ENCODE measurements at regions not wholly inside any gene's neighbourhood (a gene's known extent, or its start where the extent isn't known, plus 50 kb on each side); places are given as distances from the start of the nearest gene placed in this dataset.

- Mint-ChIP-seq H3K36me3 (ENCODE audit: low read depth) (no peaks in the 10 kb centered on the region), H3K9me3 (no peaks in the 10 kb centered on the region), H3K4me1 (no peaks in the 10 kb centered on the region), H3K27ac (no peak overlapping the region), H3K27me3 (peaks cover 3% of the 10 kb centered on the region), H3K4me3 (no peak overlapping the region)
- POLR2A ChIA-PET, result no interaction called here
- DNase-seq, result no peak
- CTCF ChIA-PET, result interaction anchor here (0.5 kb wide), 1 partner anchor 1284 kb away, joined by 5 read pairs; no protein-coding TSS in a partner anchor
Measured at GRCh38 chr19:31424861-31425620, 75.8 kb upstream of the TSHZ3 start.

DNA sequence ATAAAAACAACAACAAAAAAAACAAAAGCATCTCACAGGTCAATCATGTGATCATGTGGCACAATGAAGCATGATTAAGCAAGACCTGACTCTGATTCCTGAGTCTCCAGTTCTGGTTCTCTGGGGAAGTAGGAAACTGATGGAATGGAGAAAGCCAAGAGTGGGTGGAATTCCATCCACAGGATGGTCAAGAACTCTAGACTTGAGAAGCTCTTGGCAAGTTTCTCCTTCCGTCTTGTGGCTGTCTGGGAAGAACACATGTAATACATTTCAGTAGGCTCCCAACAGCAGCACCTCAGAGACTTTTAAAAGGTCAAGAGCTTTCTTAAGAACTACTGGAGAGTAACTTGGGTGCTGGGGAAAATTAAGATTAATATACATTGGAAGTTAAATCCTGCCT lies 78.6 kb upstream of the TSHZ3 start:
- no peak overlapping the region for H3K4me3 Mint-ChIP-seq
- no peaks in the 10 kb centered on the region for H3K9me3 Mint-ChIP-seq
- CTCF ChIA-PET, result no interaction called here
- POLR2A ChIA-PET, result no interaction called here
- H3K27ac Mint-ChIP-seq, result no peak overlapping the region
- H3K36me3 Mint-ChIP-seq (ENCODE audit: low read depth), result no peaks in the 10 kb centered on the region
- DNase-seq, result no peak
- H3K27me3 Mint-ChIP-seq, result no peaks in the 10 kb centered on the region
- no peaks in the 10 kb centered on the region for H3K4me1 Mint-ChIP-seq

DNA sequence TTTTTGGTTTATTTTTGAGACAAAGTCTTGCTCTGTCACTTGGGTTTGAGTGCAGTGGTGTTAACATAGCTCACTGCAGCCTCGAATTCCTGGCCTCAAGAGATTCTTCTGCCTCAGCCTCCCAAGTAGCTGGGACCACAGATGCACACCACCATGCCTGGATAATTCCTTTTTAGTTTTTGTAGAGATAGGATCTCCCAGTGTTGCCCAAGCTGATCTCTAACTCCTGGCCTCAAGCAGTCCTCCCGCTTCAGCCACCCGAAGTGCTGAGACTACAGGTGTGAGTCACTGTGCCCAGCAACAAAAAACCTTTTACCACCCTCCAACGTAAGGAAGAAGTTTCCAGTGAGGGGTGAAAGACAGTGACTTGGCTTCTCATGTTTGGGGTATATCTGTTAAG lies 81.1 kb upstream of the TSHZ3 start:
- no peaks in the 10 kb centered on the region for H3K36me3 Mint-ChIP-seq (ENCODE audit: low read depth)
- peaks cover 5% of the 10 kb centered on the region for H3K9me3 Mint-ChIP-seq
- ChIA-PET POLR2A (no interaction called here), CTCF (no interaction called here)
- no peak for DNase-seq
- H3K27ac Mint-ChIP-seq, result no peak overlapping the region
- H3K27me3 Mint-ChIP-seq, result no peaks in the 10 kb centered on the region
- no peak overlapping the region for H3K4me3 Mint-ChIP-seq
- no peaks in the 10 kb centered on the region for H3K4me1 Mint-ChIP-seq

GRCh38 chr19:31432201-31432810 lies 83.1 kb upstream of the TSHZ3 start:
- no peaks in the 10 kb centered on the region for H3K36me3 Mint-ChIP-seq (ENCODE audit: low read depth)
- DNase-seq, result no peak
- CTCF ChIA-PET, result interaction anchor here (0.6 kb wide), 1 partner anchor 39 kb away, joined by 3 read pairs; no protein-coding TSS in a partner anchor
- no peak overlapping the region for H3K4me3 Mint-ChIP-seq
- H3K27ac Mint-ChIP-seq, result no peak overlapping the region
- peaks cover 9% of the 10 kb centered on the region for H3K9me3 Mint-ChIP-seq
- H3K4me1 Mint-ChIP-seq, result no peaks in the 10 kb centered on the region
- POLR2A ChIA-PET, result no interaction called here
- no peaks in the 10 kb centered on the region for H3K27me3 Mint-ChIP-seq

DNA sequence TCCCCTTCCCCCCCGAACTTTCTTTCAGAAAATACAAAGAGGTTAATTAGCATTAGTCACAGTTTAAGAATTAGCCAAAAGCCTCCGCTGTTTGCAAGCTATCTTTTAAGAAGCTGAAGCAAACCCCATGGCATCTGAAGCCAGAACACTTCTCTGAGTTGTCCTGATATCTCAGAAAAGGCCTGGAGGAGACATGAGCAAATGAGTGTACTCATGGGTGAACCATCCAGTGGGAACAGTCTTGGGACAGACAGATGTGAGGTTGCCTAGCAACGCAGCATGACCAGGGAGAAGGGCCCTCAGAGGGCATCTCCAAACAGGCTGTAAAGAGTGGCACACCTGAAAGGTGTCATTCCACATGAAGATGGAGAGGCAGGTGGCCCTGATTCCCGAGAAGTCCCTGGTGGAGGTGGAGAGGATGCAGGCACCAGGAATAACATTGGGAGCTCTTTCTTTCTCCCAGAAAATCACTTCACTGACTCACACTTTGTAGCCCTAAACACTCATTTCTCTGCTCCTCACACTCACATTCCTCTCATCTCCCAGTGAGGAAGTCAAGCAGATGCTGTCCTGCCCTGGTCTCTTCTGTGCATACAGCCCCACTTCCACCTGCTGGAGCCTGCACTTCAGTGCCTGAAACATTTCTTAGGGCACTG lies 87.0 kb upstream of the TSHZ3 start:
- H3K36me3 Mint-ChIP-seq (ENCODE audit: low read depth), result no peaks in the 10 kb centered on the region

GRCh38 chr19:31438401-31439269 lies 89.4 kb upstream of the TSHZ3 start:
- no peak overlapping the region for H3K4me3 Mint-ChIP-seq
- peaks cover 9% of the 10 kb centered on the region for H3K9me3 Mint-ChIP-seq

More for the DNA sequence above, 87.0 kb upstream of the TSHZ3 start:
- ChIA-PET CTCF (no interaction called here), POLR2A (no interaction called here)
- no peak overlapping the region for H3K27ac Mint-ChIP-seq
- no peak for DNase-seq
- no peaks in the 10 kb centered on the region for H3K4me1 Mint-ChIP-seq
- H3K27me3 Mint-ChIP-seq, result no peaks in the 10 kb centered on the region
- no peak overlapping the region for H3K4me3 Mint-ChIP-seq
- peaks cover 9% of the 10 kb centered on the region for H3K9me3 Mint-ChIP-seq

DNA sequence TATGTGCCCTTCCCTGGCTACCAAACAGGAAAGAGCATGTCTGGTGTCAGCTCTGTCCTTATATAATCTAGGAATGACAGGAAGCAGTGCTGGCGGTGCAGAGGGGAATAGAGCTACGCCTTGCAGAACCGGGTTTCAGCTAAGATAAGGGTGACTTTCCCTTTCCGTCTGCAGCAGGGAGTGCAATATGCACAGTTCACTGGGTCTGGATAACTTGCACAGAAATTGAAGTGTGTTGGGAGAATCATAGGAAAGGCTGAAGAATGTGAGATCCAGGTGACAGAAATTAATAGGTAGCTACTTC lies 90.0 kb upstream of the TSHZ3 start:
- H3K9me3 Mint-ChIP-seq, result peaks cover 9% of the 10 kb centered on the region
- no peaks in the 10 kb centered on the region for H3K36me3 Mint-ChIP-seq (ENCODE audit: low read depth)
- ChIA-PET CTCF (no interaction called here), POLR2A (no interaction called here)
- no peak overlapping the region for H3K4me3 Mint-ChIP-seq
- no peak for DNase-seq
- H3K4me1 Mint-ChIP-seq, result no peaks in the 10 kb centered on the region
- no peaks in the 10 kb centered on the region for H3K27me3 Mint-ChIP-seq
- H3K27ac Mint-ChIP-seq, result no peak overlapping the region

More at GRCh38 chr19:31438401-31439269, 89.4 kb upstream of the TSHZ3 start:
- H3K36me3 Mint-ChIP-seq (ENCODE audit: low read depth), result no peaks in the 10 kb centered on the region
- no peak overlapping the region for H3K27ac Mint-ChIP-seq
- H3K27me3 Mint-ChIP-seq, result no peaks in the 10 kb centered on the region
- H3K4me1 Mint-ChIP-seq, result no peaks in the 10 kb centered on the region
- POLR2A ChIA-PET, result no interaction called here
- no peak for DNase-seq
- CTCF ChIA-PET, result no interaction called here

DNA sequence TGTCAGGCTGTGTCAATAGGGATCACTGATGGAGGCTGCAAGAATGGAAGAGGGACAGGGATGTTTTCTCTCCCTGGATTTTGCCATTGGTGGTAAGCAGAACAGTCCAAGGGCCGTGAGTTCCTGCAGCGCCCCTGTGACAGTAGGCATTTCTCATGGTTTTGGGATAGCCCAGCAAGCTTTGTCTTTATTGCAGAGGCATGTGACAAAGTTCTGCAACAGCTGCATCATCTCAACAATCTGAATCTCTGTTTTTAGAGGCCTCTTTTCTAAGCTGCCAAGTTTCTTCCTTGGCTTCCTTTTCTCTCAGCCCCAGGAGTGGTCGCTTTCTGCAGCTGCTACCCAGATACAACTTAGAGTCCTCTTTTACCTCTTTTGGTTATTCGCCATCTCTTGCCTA lies 95.7 kb upstream of the TSHZ3 start:
- Mint-ChIP-seq H3K4me1 (no peaks in the 10 kb centered on the region), H3K9me3 (peaks cover 4% of the 10 kb centered on the region), H3K4me3 (no peak overlapping the region), H3K27ac (no peak overlapping the region), H3K27me3 (no peaks in the 10 kb centered on the region), H3K36me3 (ENCODE audit: low read depth) (no peaks in the 10 kb centered on the region)
- CTCF ChIA-PET, result no interaction called here
- no peak for DNase-seq
- POLR2A ChIA-PET, result no interaction called here

- CTCF ChIA-PET, result no interaction called here
- H3K9me3 Mint-ChIP-seq, result peaks cover 4% of the 10 kb centered on the region
Measured at GRCh38 chr19:31445406-31445805, 96.2 kb upstream of the TSHZ3 start.

GRCh38 chr19:31448221-31448657 lies 99.0 kb upstream of the TSHZ3 start:
- no peaks in the 10 kb centered on the region for H3K27me3 Mint-ChIP-seq
- H3K4me1 Mint-ChIP-seq, result no peaks in the 10 kb centered on the region
- no peak for DNase-seq
- peaks cover 4% of the 10 kb centered on the region for H3K9me3 Mint-ChIP-seq
- no peaks in the 10 kb centered on the region for H3K36me3 Mint-ChIP-seq (ENCODE audit: low read depth)
- H3K4me3 Mint-ChIP-seq, result no peak overlapping the region
- CTCF ChIA-PET, result no interaction called here
- POLR2A ChIA-PET, result no interaction called here
- H3K27ac Mint-ChIP-seq, result no peak overlapping the region

More at GRCh38 chr19:31445406-31445805, 96.2 kb upstream of the TSHZ3 start:
- POLR2A ChIA-PET, result no interaction called here
- DNase-seq, result no peak
- H3K36me3 Mint-ChIP-seq (ENCODE audit: low read depth), result no peaks in the 10 kb centered on the region
- H3K27ac Mint-ChIP-seq, result no peak overlapping the region
- H3K4me3 Mint-ChIP-seq, result no peak overlapping the region
- no peaks in the 10 kb centered on the region for H3K4me1 Mint-ChIP-seq
- no peaks in the 10 kb centered on the region for H3K27me3 Mint-ChIP-seq

DNA sequence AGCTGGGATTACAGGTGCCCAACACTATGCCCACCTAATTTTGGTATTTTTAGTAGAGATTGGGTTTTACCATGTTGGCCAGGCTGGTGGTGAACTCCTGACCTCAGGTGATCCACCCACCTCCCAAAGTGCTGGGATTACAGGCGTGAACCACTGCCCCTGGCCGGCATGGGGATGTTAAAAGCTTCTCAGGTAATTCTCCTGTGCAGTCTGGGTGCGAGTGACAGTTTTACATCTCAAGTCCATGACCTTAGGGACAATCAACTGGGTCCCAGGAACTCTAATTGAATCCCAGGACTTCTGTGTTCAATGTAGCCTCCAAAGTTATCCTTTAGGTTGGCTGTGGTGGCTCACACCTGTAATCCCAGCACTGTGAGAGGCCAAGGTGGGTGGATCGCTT lies 100.1 kb upstream of the TSHZ3 start:
- Mint-ChIP-seq H3K4me1 (no peaks in the 10 kb centered on the region), H3K4me3 (no peak overlapping the region), H3K27ac (no peak overlapping the region), H3K36me3 (ENCODE audit: low read depth) (no peaks in the 10 kb centered on the region), H3K27me3 (no peaks in the 10 kb centered on the region), H3K9me3 (peaks cover 4% of the 10 kb centered on the region)
- ChIA-PET CTCF (no interaction called here), POLR2A (no interaction called here)
- DNase-seq, result no peak

GRCh38 chr19:31450696-31451095 lies 101.5 kb upstream of the TSHZ3 start:
- Mint-ChIP-seq H3K4me3 (no peak overlapping the region), H3K27me3 (no peaks in the 10 kb centered on the region), H3K36me3 (ENCODE audit: low read depth) (no peaks in the 10 kb centered on the region), H3K9me3 (no peaks in the 10 kb centered on the region), H3K4me1 (no peaks in the 10 kb centered on the region), H3K27ac (no peak overlapping the region)
- ChIA-PET CTCF (no interaction called here), POLR2A (no interaction called here)
- no peak for DNase-seq

All from activated CD4-positive, alpha-beta T cell treated with anti-CD3 and anti-CD28 coated beads, Interleukin-2, amount 10 ng/mL, durations not matched to agents 7 days and 5 days (primary cell).